H1 (cell line): ENCODE measurements at regions not wholly inside any gene's neighbourhood (a gene's known extent, or its start where the extent isn't known, plus 50 kb on each side); places are given as distances from the start of the nearest gene placed in this dataset.

Experiments used
- CTCF ChIA-PET: fragments of 300-600 bp; sonication (Branson Sonifier 250); formaldehyde crosslinking; loops from one replicate; lab custom pipeline; 2021; ENCODE audit not compliant: partially characterized antibody; lab: Charles Lee
- POLR2A ChIA-PET: fragments of 300-600 bp; sonication (Branson Sonifier 250); formaldehyde crosslinking; loops from one replicate; lab custom pipeline; 2021; ENCODE audit warnings: inconsistent platforms; ENCODE audit not compliant: partially characterized antibody; lab: Charles Lee
- DNase-seq, 2 experiments: peaks; one replicate each; pipeline versions ENCODE4 v3.0.0 to v3.0.0-alpha.2; 2010 to 2022; ENCODE audit warnings: low spot score in 2 of 2, low read depth in 1 of 2, mixed read lengths in 1 of 2
- FAIRE-seq: peaks from 2 replicates; lab custom pipeline; 2011; peaks lifted over from hg19 to GRCh38; lab: Jason Lieb, UNC
- H2AFZ ChIP-seq: 2 replicates; pipeline ENCODE4 v1.8.1; 2012; ENCODE audit warnings: low read length, inconsistent platforms
- H2AK5ac ChIP-seq: 2 replicates; pipeline ENCODE4 v1.6.1; 2013; ENCODE audit warnings: low read depth, low read length
- H2BK120ac ChIP-seq: replicated peaks from 2 replicates; pipeline ENCODE3; 2013; ENCODE audit warnings: low read depth, low read length, inconsistent platforms
- H2BK12ac ChIP-seq: 2 replicates; pipeline ENCODE4 v1.6.1; 2013; ENCODE audit warnings: low read depth, low read length
- H2BK15ac ChIP-seq: 2 replicates; pipeline ENCODE4 v1.6.1; 2013; ENCODE audit warnings: low read length
- H2BK20ac ChIP-seq: 2 replicates; pipeline ENCODE4 v1.6.1; 2013; ENCODE audit warnings: low read length
- H2BK5ac ChIP-seq: 2 replicates; pipeline ENCODE4 v1.6.1; 2013; ENCODE audit warnings: low read depth, low read length
- H3K14ac ChIP-seq: 2 replicates; pipeline ENCODE4 v1.6.1; 2013; ENCODE audit warnings: inconsistent platforms; ENCODE audit not compliant: insufficient read length
- H3K18ac ChIP-seq: 2 replicates; pipeline ENCODE4 v1.6.1; 2013; ENCODE audit warnings: low read length; ENCODE audit errors: extremely low read depth
- H3K23ac ChIP-seq: 2 replicates; pipeline ENCODE4 v1.6.1; 2013; ENCODE audit warnings: inconsistent platforms; ENCODE audit not compliant: insufficient read length
- H3K23me2 ChIP-seq: 2 replicates; pipeline ENCODE4 v1.6.1; 2013; ENCODE audit warnings: low read depth, low read length
- H3K27ac ChIP-seq: 2 replicates; pipeline ENCODE4 v1.6.1; 2011; ENCODE audit warnings: low read depth, low read length, inconsistent platforms
- H3K27me3 ChIP-seq, 4 experiments: replicated peaks in 1 of 4; 1 replicate in 1 of 4; 2 replicates in 3 of 4; pipeline versions ENCODE4 v1.6.1 to v1.8.1; 2011 to 2013; ENCODE audit warnings: low read length in 3 of 4, mild to moderate bottlenecking in 3 of 4, inconsistent platforms in 2 of 4, mixed read lengths in 2 of 4, moderate library complexity in 1 of 4; ENCODE audit not compliant: control insufficient read depth in 3 of 4, insufficient read depth in 3 of 4; ENCODE audit errors: extremely low read depth in 1 of 4
- H3K36me3 ChIP-seq, 4 experiments: 2 replicates each; pipeline versions ENCODE4 v1.6.1 to v1.8.1; 2011 to 2013; ENCODE audit warnings: mild to moderate bottlenecking in 4 of 4, low read length in 3 of 4, moderate library complexity in 2 of 4, control low read depth in 1 of 4, inconsistent platforms in 1 of 4; ENCODE audit not compliant: insufficient read depth in 4 of 4, control insufficient read depth in 2 of 4
- H3K4ac ChIP-seq: replicated peaks from 2 replicates; pipeline ENCODE3; 2013; ENCODE audit warnings: low read length, low read depth, mixed read lengths, inconsistent platforms; ENCODE audit not compliant: insufficient read length
- H3K4me1 ChIP-seq, 4 experiments: replicated peaks in 1 of 4; 1 replicate in 1 of 4; 2 replicates in 3 of 4; pipeline versions ENCODE4 v1.6.1 to v1.8.1; 2011 to 2013; ENCODE audit warnings: low read length in 3 of 4, inconsistent platforms in 2 of 4, mixed read lengths in 1 of 4; ENCODE audit not compliant: insufficient read depth in 4 of 4, control insufficient read depth in 3 of 4
- H3K4me2 ChIP-seq, 2 experiments: 2 replicates each; pipeline versions ENCODE4 v1.6.1 to v1.8.1; 2011 to 2013; ENCODE audit warnings: low read depth in 2 of 2, low read length in 2 of 2, control low read depth in 1 of 2, inconsistent platforms in 1 of 2, mild to moderate bottlenecking in 1 of 2; ENCODE audit not compliant: insufficient read depth in 1 of 2
- H3K4me3 ChIP-seq, 4 experiments: fragments of 200-600, 300-600 bp in 1 of 4; sonication (generic), shearing (Covaris generic), sonication (Bioruptor Twin) in 1 of 4; 2 replicates each; pipeline versions ENCODE4 v1.5.1 to v1.8.1; 2011 to 2016; ENCODE audit warnings: low read length in 4 of 4, low read depth in 3 of 4, control low read depth in 2 of 4, inconsistent platforms in 2 of 4, mild to moderate bottlenecking in 2 of 4, mixed read lengths in 1 of 4, moderate library complexity in 1 of 4; ENCODE audit not compliant: insufficient read depth in 2 of 4; ENCODE audit errors: extremely low read depth in 1 of 4
- H3K56ac ChIP-seq: replicated peaks from 2 replicates; pipeline ENCODE3; 2013; ENCODE audit warnings: low read depth, mild to moderate bottlenecking, mixed read lengths, low read length, inconsistent platforms; ENCODE audit not compliant: insufficient read length
- H3K79me1 ChIP-seq: 2 replicates; pipeline ENCODE4 v1.6.1; 2013; ENCODE audit warnings: low read depth, low read length, control low read depth
- H3K79me2 ChIP-seq, 2 experiments: 2 replicates each; pipeline versions ENCODE4 v1.6.1 to v1.8.1; 2012 to 2013; ENCODE audit warnings: low read length in 2 of 2, mild to moderate bottlenecking in 2 of 2, inconsistent platforms in 1 of 2; ENCODE audit not compliant: insufficient read depth in 2 of 2, control insufficient read depth in 1 of 2
- H3K9ac ChIP-seq, 4 experiments: replicated peaks in 1 of 4; 1 replicate in 1 of 4; 2 replicates in 3 of 4; pipeline versions ENCODE4 v1.6.1 to v1.8.1; 2011 to 2013; ENCODE audit warnings: low read depth in 3 of 4, low read length in 3 of 4, control low read depth in 2 of 4, mild to moderate bottlenecking in 2 of 4, moderate library complexity in 2 of 4, inconsistent platforms in 1 of 4; ENCODE audit errors: extremely low read depth in 1 of 4
- H3K9me3 ChIP-seq, 2 experiments: 2 replicates each; pipeline versions ENCODE4 v1.6.1 to v1.8.1; 2012 to 2013; ENCODE audit warnings: mild to moderate bottlenecking in 2 of 2, moderate library complexity in 2 of 2, control low read depth in 1 of 2, inconsistent platforms in 1 of 2, low read depth in 1 of 2, low read length in 1 of 2, mixed read lengths in 1 of 2; ENCODE audit not compliant: insufficient read depth in 2 of 2
- H4K20me1 ChIP-seq, 2 experiments: replicated peaks in 1 of 2; 2 replicates each; pipeline versions ENCODE3 to v1.8.1; 2011 to 2013; ENCODE audit warnings: inconsistent platforms in 2 of 2, low read length in 2 of 2, mild to moderate bottlenecking in 1 of 2; ENCODE audit not compliant: insufficient read depth in 2 of 2, control insufficient read depth in 1 of 2
- H4K5ac ChIP-seq: 2 replicates; pipeline ENCODE4 v1.6.1; 2013; ENCODE audit warnings: low read length, low read depth, mixed read lengths, inconsistent platforms; ENCODE audit not compliant: insufficient read length
- H4K8ac ChIP-seq: 2 replicates; pipeline ENCODE4 v1.8.0; 2013; ENCODE audit warnings: mild to moderate bottlenecking, moderate library complexity, low read length, inconsistent platforms; ENCODE audit not compliant: insufficient read depth; ENCODE audit errors: extremely low read depth
- H4K91ac ChIP-seq: replicated peaks from 2 replicates; pipeline ENCODE3; 2013; ENCODE audit warnings: low read length, mixed read lengths, inconsistent platforms; ENCODE audit not compliant: insufficient read length
- SRF ChIP-seq: IDR thresholded peaks from 2 replicates; pipeline ENCODE4 v1.6.1; 2011; ENCODE audit warnings: mild to moderate bottlenecking, low read depth, low read length, moderate library complexity
- TAF7 ChIP-seq: optimal IDR thresholded peaks from 2 replicates; pipeline ENCODE3; 2011; ENCODE audit warnings: low read depth, mild to moderate bottlenecking, inconsistent platforms, low read length, moderate library complexity, borderline replicate concordance
- WGBS, 2 experiments: shearing (Covaris generic) in 1 of 2; methylation state at CpG; one replicate each; pipeline versions ENCODE4 v1.1.6 to v1.1.7; 2013 to 2015; ENCODE audit warnings: low lambda C conversion rate in 2 of 2, mixed read lengths in 2 of 2, inconsistent platforms in 1 of 2, low coverage in 1 of 2, missing lambda C conversion rate in 1 of 2; ENCODE audit not compliant: insufficient replicate concordance in 2 of 2, insufficient coverage in 1 of 2, insufficient read length in 1 of 2; ENCODE audit errors: extremely low coverage in 1 of 2, missing lambda C conversion rate in 1 of 2; 5-methylcytosine and 5-hydroxymethylcytosine counted together

- no peak overlapping the region for H3K56ac ChIP-seq
- no peaks in the 10 kb centered on the region for H4K20me1 ChIP-seq
- H3K23ac ChIP-seq: no peak overlapping the region
- no peak overlapping the region for H3K9ac ChIP-seq
- no peaks in the 10 kb centered on the region for H3K27me3 ChIP-seq
- no peak overlapping the region for H3K4me2 ChIP-seq
- TF ChIP-seq TAF7 (no peak), SRF (no peak)
- H3K4me3 ChIP-seq: no peak overlapping the region
- WGBS, 2 experiments: 44% methylated on average over 2 of the region's 2 CpGs; no CpG with 5 or more reads in 1 of the 2 experiments
- H3K79me1 ChIP-seq: no peaks in the 10 kb centered on the region
- no peak for DNase-seq
- H2AK5ac ChIP-seq: no peak overlapping the region
- no peak overlapping the region for H2AFZ ChIP-seq
- CTCF ChIA-PET: interaction anchor here (1.1 to 1.6 kb wide), 2 partner anchors 58 to 178 kb away, joined by 3 read pairs; no protein-coding TSS in a partner anchor
- H3K36me3 ChIP-seq: no peaks in the 10 kb centered on the region
- no peak overlapping the region for H3K27ac ChIP-seq
- H4K91ac ChIP-seq: no peak overlapping the region
- H3K79me2 ChIP-seq: no peaks in the 10 kb centered on the region
- H3K18ac ChIP-seq: no peak overlapping the region
- H3K14ac ChIP-seq: no peak overlapping the region
- 0 out of 7 replicates have a peak, but pooled peaks cover 0 to 2% (median 0%) of the 10 kb centered on the region in 4 experiments for H3K4me1 ChIP-seq
- H2BK20ac ChIP-seq: no peak overlapping the region
- POLR2A ChIA-PET: no interaction called here
- no peak overlapping the region for H2BK5ac ChIP-seq
- no peak overlapping the region for H4K5ac ChIP-seq
- H3K23me2 ChIP-seq: no peaks in the 10 kb centered on the region
- no peak overlapping the region for H2BK12ac ChIP-seq
- no peaks in the 10 kb centered on the region for H3K9me3 ChIP-seq
- no peak overlapping the region for H4K8ac ChIP-seq
- H2BK15ac ChIP-seq: no peak overlapping the region
- H2BK120ac ChIP-seq: no peak overlapping the region
- H3K4ac ChIP-seq: no peak overlapping the region
- FAIRE-seq: no peak
Observed at GRCh38 chr9:12876872-12877271, 102.1 kb downstream of the LURAP1L start.
